OCI-LY3 (cell line): ENCODE measurements at regions not wholly inside any gene's neighbourhood (a gene's known extent, or its start where the extent isn't known, plus 50 kb on each side); places are given as distances from the start of the nearest gene placed in this dataset.

Source experiments
- H2AFZ ChIP-seq: fragments of 200-600, 300-600 bp; shearing (Covaris generic); 2 replicates; pipeline ENCODE4 v1.6.0; 2014; ENCODE audit warnings: antibody characterized with exemption, low read depth, low read length
- H3K27ac ChIP-seq: fragments of 200-600, 300-600 bp; sonication (generic); 2 replicates; pipeline ENCODE4 v1.5.1; 2014; ENCODE audit warnings: mild to moderate bottlenecking, low read length, moderate library complexity, mixed read lengths
- H3K27me3 ChIP-seq: fragments of 200-600, 300-600 bp; sonication (generic); 2 replicates; pipeline ENCODE4 v1.6.1; 2014; ENCODE audit warnings: low read depth, low read length, mixed read lengths
- H3K36me3 ChIP-seq: fragments of 200-600, 300-600 bp; sonication (generic); replicated peaks from 2 replicates; pipeline ENCODE3; 2014; ENCODE audit warnings: low read depth, low read length, mixed read lengths
- H3K4me1 ChIP-seq: fragments of 300-600, 200-600 bp; sonication (generic); 2 replicates; pipeline ENCODE4 v1.6.1; 2014; ENCODE audit warnings: low read length, mixed read lengths
- H3K4me2 ChIP-seq: fragments of 200-600, 300-600 bp; sonication (generic); 2 replicates; pipeline ENCODE4 v1.6.1; 2014; ENCODE audit warnings: low read length, mixed read lengths
- H3K4me3 ChIP-seq: fragments of 300-600, 200-600 bp; sonication (generic); 2 replicates; pipeline ENCODE4 v1.5.1; 2014; ENCODE audit warnings: antibody characterized with exemption, mild to moderate bottlenecking, low read length, moderate library complexity
- H3K79me2 ChIP-seq: fragments of 300-600, 200-600 bp; shearing (Covaris generic); 2 replicates; pipeline ENCODE4 v1.6.1; 2014; ENCODE audit warnings: mild to moderate bottlenecking, low read length, mixed read lengths
- H3K9ac ChIP-seq: fragments of 300-600, 200-600 bp; shearing (Covaris generic); 2 replicates; pipeline ENCODE4 v1.6.0; 2014; ENCODE audit warnings: mild to moderate bottlenecking, low read length, moderate library complexity
- H3K9me3 ChIP-seq: fragments of 200-600, 300-600 bp; shearing (Covaris generic); 2 replicates; pipeline ENCODE4 v1.6.1; 2014; ENCODE audit warnings: low read length, mixed read lengths; ENCODE audit not compliant: insufficient read depth
- H4K20me1 ChIP-seq: fragments of 200-600, 300-600 bp; sonication (generic); 2 replicates; pipeline ENCODE4 v1.6.1; 2016; ENCODE audit warnings: low read length, mixed read lengths; ENCODE audit not compliant: insufficient read depth
- EZH2phosphoT487 ChIP-seq: fragments of 200-600 bp; shearing (Covaris generic); IDR thresholded peaks from 2 replicates; pipeline ENCODE4 v1.6.1; 2018; ENCODE audit warnings: antibody characterized with exemption, mixed run types, low read depth
- TF ChIP-seq, protein P1 (sequence below): fragments of 200-600, 300-600 bp; sonication (generic); IDR thresholded peaks from 2 replicates; pipeline ENCODE4 v1.5.1; 2014; ENCODE audit warnings: antibody characterized with exemption, low read length, low read depth

DNA sequence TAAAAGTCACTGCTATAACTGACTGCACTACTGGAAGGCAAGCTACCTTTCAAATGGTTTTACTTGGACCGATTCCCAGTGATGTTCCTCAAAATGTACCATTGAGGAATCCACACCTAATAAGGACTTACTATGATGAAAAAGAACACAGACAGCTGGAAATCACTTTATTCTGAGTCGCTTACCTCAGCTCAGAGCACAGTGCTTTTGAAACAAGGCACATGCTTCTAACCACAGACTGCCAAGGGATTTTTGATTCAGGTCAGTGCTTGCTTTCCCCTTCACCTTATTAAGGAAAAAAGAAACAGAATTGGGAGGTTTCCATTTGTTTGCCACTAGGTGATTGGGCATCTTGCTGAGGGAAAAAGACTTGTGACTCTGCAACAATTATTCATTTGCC is 707.5 kb upstream of the FSHR start:
- no peaks in the 10 kb centered on the region for H3K9me3 ChIP-seq
- no peak overlapping the region for H3K27ac ChIP-seq
- H3K79me2 ChIP-seq, result no peaks in the 10 kb centered on the region
- H3K27me3 ChIP-seq, result no peaks in the 10 kb centered on the region
- no peak overlapping the region for H2AFZ ChIP-seq
- no peak overlapping the region for H3K9ac ChIP-seq
- no peaks in the 10 kb centered on the region for H3K4me1 ChIP-seq
- no peak overlapping the region for H3K4me3 ChIP-seq
- no peaks in the 10 kb centered on the region for H4K20me1 ChIP-seq
- no peak overlapping the region for H3K4me2 ChIP-seq
- TF ChIP-seq, protein P1, sequence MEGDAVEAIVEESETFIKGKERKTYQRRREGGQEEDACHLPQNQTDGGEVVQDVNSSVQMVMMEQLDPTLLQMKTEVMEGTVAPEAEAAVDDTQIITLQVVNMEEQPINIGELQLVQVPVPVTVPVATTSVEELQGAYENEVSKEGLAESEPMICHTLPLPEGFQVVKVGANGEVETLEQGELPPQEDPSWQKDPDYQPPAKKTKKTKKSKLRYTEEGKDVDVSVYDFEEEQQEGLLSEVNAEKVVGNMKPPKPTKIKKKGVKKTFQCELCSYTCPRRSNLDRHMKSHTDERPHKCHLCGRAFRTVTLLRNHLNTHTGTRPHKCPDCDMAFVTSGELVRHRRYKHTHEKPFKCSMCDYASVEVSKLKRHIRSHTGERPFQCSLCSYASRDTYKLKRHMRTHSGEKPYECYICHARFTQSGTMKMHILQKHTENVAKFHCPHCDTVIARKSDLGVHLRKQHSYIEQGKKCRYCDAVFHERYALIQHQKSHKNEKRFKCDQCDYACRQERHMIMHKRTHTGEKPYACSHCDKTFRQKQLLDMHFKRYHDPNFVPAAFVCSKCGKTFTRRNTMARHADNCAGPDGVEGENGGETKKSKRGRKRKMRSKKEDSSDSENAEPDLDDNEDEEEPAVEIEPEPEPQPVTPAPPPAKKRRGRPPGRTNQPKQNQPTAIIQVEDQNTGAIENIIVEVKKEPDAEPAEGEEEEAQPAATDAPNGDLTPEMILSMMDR, result no peak
- no peak for TF ChIP-seq EZH2phosphoT487
- H3K36me3 ChIP-seq, result no peaks in the 10 kb centered on the region

DNA sequence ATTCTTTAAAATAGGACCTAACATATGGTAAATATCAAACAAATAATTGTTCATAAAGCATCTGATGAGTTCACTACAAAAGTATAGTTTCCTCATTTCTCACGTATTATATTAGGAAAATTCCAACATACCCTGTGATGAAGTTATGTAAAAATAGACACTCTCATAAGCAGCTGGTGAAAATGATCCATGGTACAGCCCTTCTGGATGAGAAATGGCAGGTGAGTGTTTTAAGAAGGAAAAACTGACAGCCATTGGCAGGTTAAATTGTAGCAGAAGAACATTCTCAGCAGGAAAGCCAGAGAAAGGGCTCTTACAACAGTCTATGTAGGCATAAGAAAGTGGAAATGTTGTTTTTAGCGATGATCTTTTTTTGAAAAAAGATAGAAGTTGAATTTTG is 706.5 kb upstream of the FSHR start:
- Histone ChIP-seq H3K79me2 (no peaks in the 10 kb centered on the region), H3K27ac (no peak overlapping the region), H3K4me3 (no peak overlapping the region), H3K36me3 (no peaks in the 10 kb centered on the region), H3K9ac (no peak overlapping the region), H3K4me1 (no peaks in the 10 kb centered on the region), H4K20me1 (no peaks in the 10 kb centered on the region), H3K27me3 (no peaks in the 10 kb centered on the region), H3K4me2 (no peak overlapping the region), H3K9me3 (no peaks in the 10 kb centered on the region), H2AFZ (no peak overlapping the region)
- TF ChIP-seq, protein P1, result no peak
- TF ChIP-seq EZH2phosphoT487, result no peak

DNA sequence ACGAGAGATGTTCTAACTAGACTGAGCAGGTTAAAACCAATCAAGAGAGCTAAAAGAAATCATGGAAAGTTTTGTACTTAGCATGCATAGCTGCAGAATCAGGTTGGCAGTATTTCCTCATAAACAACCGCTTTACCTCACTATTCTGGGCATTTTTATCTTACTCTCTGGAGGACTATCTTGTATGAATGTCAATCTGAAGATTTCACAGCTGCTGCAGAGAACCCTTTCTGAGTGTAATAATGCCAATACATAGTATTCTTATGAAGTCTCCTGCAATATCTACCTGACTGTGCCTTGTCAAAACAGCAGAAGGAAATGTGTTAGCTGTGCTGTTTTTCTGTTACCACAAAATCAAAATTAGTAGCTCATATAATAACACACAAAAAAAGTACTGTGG is 705.9 kb upstream of the FSHR start:
- H4K20me1 ChIP-seq, result no peaks in the 10 kb centered on the region
- no peaks in the 10 kb centered on the region for H3K36me3 ChIP-seq
- no peak overlapping the region for H3K27ac ChIP-seq
- H3K9me3 ChIP-seq, result no peaks in the 10 kb centered on the region
- H3K4me2 ChIP-seq, result no peak overlapping the region
- no peaks in the 10 kb centered on the region for H3K4me1 ChIP-seq
- no peak overlapping the region for H3K4me3 ChIP-seq
- H3K79me2 ChIP-seq, result no peaks in the 10 kb centered on the region
- no peak overlapping the region for H2AFZ ChIP-seq
- no peaks in the 10 kb centered on the region for H3K27me3 ChIP-seq
- H3K9ac ChIP-seq, result no peak overlapping the region
- TF ChIP-seq, protein P1, result no peak
- TF ChIP-seq EZH2phosphoT487, result no peak

DNA sequence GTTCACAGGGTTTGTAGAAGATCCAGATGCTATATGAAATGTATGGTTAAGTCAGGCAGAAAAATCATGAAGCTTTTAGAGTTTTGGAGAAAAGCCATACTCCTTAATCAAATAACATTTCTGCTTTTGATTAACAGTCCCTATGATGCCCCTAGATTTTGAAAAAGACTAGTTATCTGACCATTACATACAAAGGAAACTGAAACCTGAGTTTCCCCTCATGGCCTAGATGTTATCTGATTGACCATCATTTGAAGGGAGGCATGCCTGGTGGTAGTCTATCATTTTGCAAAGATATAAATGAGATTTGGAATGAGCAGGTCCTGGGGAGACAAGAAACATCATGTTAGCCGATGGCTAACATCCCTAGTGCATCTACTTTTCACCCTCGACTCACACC is 704.3 kb upstream of the FSHR start:
- TF ChIP-seq EZH2phosphoT487, result no peak
- TF ChIP-seq, protein P1, result no peak
- no peaks in the 10 kb centered on the region for H3K4me1 ChIP-seq
- H3K4me3 ChIP-seq, result no peak overlapping the region
- H3K36me3 ChIP-seq, result no peaks in the 10 kb centered on the region
- H4K20me1 ChIP-seq, result no peaks in the 10 kb centered on the region
- H3K79me2 ChIP-seq, result no peaks in the 10 kb centered on the region
- H2AFZ ChIP-seq, result no peak overlapping the region
- H3K27me3 ChIP-seq, result no peaks in the 10 kb centered on the region
- no peak overlapping the region for H3K27ac ChIP-seq
- no peak overlapping the region for H3K9ac ChIP-seq
- H3K4me2 ChIP-seq, result no peak overlapping the region
- no peaks in the 10 kb centered on the region for H3K9me3 ChIP-seq
